Neuronal stem cell (in vitro differentiated cells): ENCODE measurements at regions not wholly inside any gene's neighbourhood (a gene's known extent, or its start where the extent isn't known, plus 50 kb on each side); places are given as distances from the start of the nearest gene placed in this dataset.

Source experiments
- DNase-seq: peaks from one replicate; pipeline ENCODE4 v3.0.0-alpha.2; 2013; ENCODE audit warnings: low spot score
- H2AFZ ChIP-seq: one replicate; pipeline ENCODE4 v1.6.1; 2013; ENCODE audit warnings: mild to moderate bottlenecking, low read length, inconsistent platforms
- H2AK5ac ChIP-seq: 2 replicates; pipeline ENCODE4 v1.6.1; 2013; ENCODE audit warnings: low read depth, mild to moderate bottlenecking, inconsistent platforms, low read length, moderate library complexity, mixed read lengths
- H2BK120ac ChIP-seq: 2 replicates; pipeline ENCODE4 v1.6.1; 2013; ENCODE audit warnings: low read depth, mild to moderate bottlenecking, inconsistent platforms, low read length, moderate library complexity, mixed read lengths
- H2BK12ac ChIP-seq: one replicate; pipeline ENCODE4 v1.6.1; 2013; ENCODE audit warnings: low read length, inconsistent platforms
- H2BK15ac ChIP-seq: 2 replicates; pipeline ENCODE4 v1.6.1; 2013; ENCODE audit warnings: mild to moderate bottlenecking, low read length, inconsistent platforms, mixed read lengths
- H2BK5ac ChIP-seq: one replicate; pipeline ENCODE4 v1.6.1; 2013; ENCODE audit warnings: inconsistent platforms, mild to moderate bottlenecking, low read length, moderate library complexity
- H3K14ac ChIP-seq: one replicate; pipeline ENCODE4 v1.6.1; 2013; ENCODE audit warnings: low read length, inconsistent platforms
- H3K18ac ChIP-seq: 2 replicates; pipeline ENCODE4 v1.6.1; 2013; ENCODE audit warnings: low read length, inconsistent platforms
- H3K23ac ChIP-seq: 2 replicates; pipeline ENCODE4 v1.6.1; 2013; ENCODE audit warnings: low read depth, mild to moderate bottlenecking, mixed read lengths, low read length, inconsistent platforms; ENCODE audit not compliant: poor library complexity
- H3K27ac ChIP-seq: replicated peaks from 3 replicates; pipeline ENCODE4 v1.5.1; 2013; ENCODE audit warnings: low read length, inconsistent platforms
- H3K27me3 ChIP-seq, 3 experiments: 2 replicates each; pipeline ENCODE4 v1.6.1; 2013; ENCODE audit warnings: low read length in 3 of 3, mild to moderate bottlenecking in 2 of 3, inconsistent platforms in 1 of 3, low read depth in 1 of 3, mixed read lengths in 1 of 3, moderate library complexity in 1 of 3; ENCODE audit not compliant: control insufficient read depth in 3 of 3, insufficient read depth in 3 of 3
- H3K36me3 ChIP-seq, 2 donors: replicated peaks in 1 of 2; 2 replicates each; pipeline ENCODE4 v1.6.1; 2013; ENCODE audit warnings: low read length in 2 of 2; ENCODE audit not compliant: control insufficient read depth in 2 of 2, insufficient read depth in 2 of 2
- H3K4ac ChIP-seq: 2 replicates; pipeline ENCODE4 v1.6.1; 2013; ENCODE audit warnings: inconsistent platforms, mild to moderate bottlenecking, low read length, moderate library complexity
- H3K4me1 ChIP-seq, 2 donors: 1 replicate in 1 of 2; 2 replicates in 1 of 2; pipeline ENCODE4 v1.6.1; 2013; ENCODE audit warnings: low read length in 2 of 2, low read depth in 1 of 2; ENCODE audit not compliant: control insufficient read depth in 2 of 2, insufficient read depth in 1 of 2
- H3K4me2 ChIP-seq: one replicate; pipeline ENCODE4 v1.6.1; 2013; ENCODE audit warnings: mild to moderate bottlenecking, low read length, inconsistent platforms; ENCODE audit not compliant: insufficient read depth, poor library complexity, severe bottlenecking
- H3K4me3 ChIP-seq, 2 donors: 2 replicates each; pipeline ENCODE4 v1.5.1; 2013; ENCODE audit warnings: low read length in 2 of 2, mild to moderate bottlenecking in 2 of 2, inconsistent platforms in 1 of 2, moderate library complexity in 1 of 2
- H3K79me1 ChIP-seq: one replicate; pipeline ENCODE4 v1.6.1; 2013; ENCODE audit warnings: low read depth, mild to moderate bottlenecking, inconsistent platforms, low read length, moderate library complexity
- H3K9ac ChIP-seq: one replicate; pipeline ENCODE4 v1.6.1; 2013; ENCODE audit warnings: mild to moderate bottlenecking, low read depth, low read length, inconsistent platforms; ENCODE audit not compliant: poor library complexity
- H3K9me3 ChIP-seq, 2 donors: replicated peaks in 1 of 2; 2 replicates each; pipeline versions ENCODE3 to v1.6.1; 2013; ENCODE audit warnings: low read length in 2 of 2, mild to moderate bottlenecking in 2 of 2, inconsistent platforms in 1 of 2, low read depth in 1 of 2, mixed read lengths in 1 of 2, moderate library complexity in 1 of 2; ENCODE audit not compliant: control insufficient read depth in 2 of 2, insufficient read depth in 1 of 2
- H4K8ac ChIP-seq: one replicate; pipeline ENCODE4 v1.6.1; 2013; ENCODE audit warnings: low read depth, mild to moderate bottlenecking, inconsistent platforms, low read length, moderate library complexity
- H4K91ac ChIP-seq: one replicate; pipeline ENCODE4 v1.6.1; 2013; ENCODE audit warnings: low read length, low read depth, mild to moderate bottlenecking, inconsistent platforms; ENCODE audit not compliant: poor library complexity
- WGBS, 2 donors: extraction: QIAGEN DNeasy Blood & Tissue Kit; methylation state at CpG; one replicate each; pipeline ENCODE4 v1.1.7; 2013; ENCODE audit warnings: missing lambda C conversion rate in 2 of 2, mixed read lengths in 1 of 2; ENCODE audit not compliant: insufficient read length in 2 of 2, insufficient replicate concordance in 1 of 2; ENCODE audit errors: extremely low coverage in 2 of 2; 5-methylcytosine and 5-hydroxymethylcytosine counted together

DNA sequence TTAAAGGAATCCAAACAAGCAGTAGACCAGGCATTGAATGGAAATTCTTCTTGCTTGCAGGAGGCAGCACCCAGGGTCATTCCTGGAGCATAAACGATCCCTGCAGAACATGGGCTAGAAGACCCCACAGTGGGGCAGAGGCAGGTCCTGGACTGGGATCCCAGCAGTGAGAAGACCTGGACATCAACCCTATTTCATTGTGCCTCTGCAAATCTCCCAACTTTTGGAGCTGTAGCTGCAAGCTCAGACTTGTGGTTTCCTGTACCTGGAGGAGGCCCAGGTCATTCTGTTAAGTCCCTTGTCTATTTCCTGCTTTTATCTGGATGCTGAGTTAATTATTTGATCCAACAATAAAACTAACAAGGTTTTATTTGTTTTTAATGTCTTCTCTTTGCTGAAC lies 61.7 kb downstream of the CALM1 start:
- no peaks in the 10 kb centered on the region for H3K36me3 ChIP-seq
- H3K4me1 ChIP-seq = peaks cover 14 to 17% of the 10 kb centered on the region in 2 donors
- no CpG with 5 or more reads among the region's 1 CpG for WGBS, 2 donors
- H3K9ac ChIP-seq = no peak overlapping the region
- no peak overlapping the region for H4K8ac ChIP-seq
- H3K27me3 ChIP-seq = no peaks in the 10 kb centered on the region
- H2BK5ac ChIP-seq = no peak overlapping the region
- no peak overlapping the region for H3K27ac ChIP-seq
- H2BK15ac ChIP-seq = no peak overlapping the region
- H3K9me3 ChIP-seq = no peaks in the 10 kb centered on the region
- DNase-seq = no peak
- no peak overlapping the region for H3K18ac ChIP-seq
- no peak overlapping the region for H4K91ac ChIP-seq
- H3K23ac ChIP-seq = no peak overlapping the region
- no peak overlapping the region for H3K4me2 ChIP-seq
- H2BK12ac ChIP-seq = no peak overlapping the region
- H3K79me1 ChIP-seq = no peaks in the 10 kb centered on the region
- no peak overlapping the region for H2AK5ac ChIP-seq
- no peak overlapping the region for H2BK120ac ChIP-seq
- no peak overlapping the region for H2AFZ ChIP-seq
- H3K4ac ChIP-seq = no peak overlapping the region
- H3K4me3 ChIP-seq = no peak overlapping the region
- H3K14ac ChIP-seq = no peak overlapping the region

DNA sequence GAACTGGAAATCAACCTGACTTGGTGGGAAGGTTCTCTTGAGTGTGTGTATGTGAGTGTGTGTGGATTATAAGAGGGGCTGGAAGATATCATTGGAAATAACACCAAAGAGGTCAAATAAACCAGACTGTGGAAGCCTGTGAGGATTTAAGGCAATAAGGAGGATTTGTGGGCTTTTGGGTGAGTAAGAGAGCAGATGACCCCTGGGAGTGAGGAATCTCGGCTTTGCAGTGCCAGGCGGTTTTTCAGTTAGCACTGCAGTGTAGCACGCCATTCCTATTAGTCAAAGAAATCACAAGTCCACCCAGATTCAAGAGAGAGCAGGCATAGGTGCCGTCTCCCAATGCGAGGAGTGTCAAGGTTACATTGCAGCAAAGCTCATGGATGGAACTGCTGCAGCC lies 63.3 kb downstream of the CALM1 start:
- Histone ChIP-seq H3K4me3 (no peak overlapping the region), H3K18ac (no peak overlapping the region), H3K4ac (no peak overlapping the region), H3K14ac (no peak overlapping the region), H2AK5ac (no peak overlapping the region), H4K8ac (no peak overlapping the region), H3K27me3 (peaks cover 0 to 11% (median 0%) of the 10 kb centered on the region in 3 experiments), H3K9ac (no peak overlapping the region), H3K4me2 (no peak overlapping the region), H3K36me3 (no peaks in the 10 kb centered on the region), H3K27ac (no peak overlapping the region), H2AFZ (no peak overlapping the region), H2BK15ac (no peak overlapping the region), H3K4me1 (peaks cover 5 to 12% of the 10 kb centered on the region in 2 donors), H2BK12ac (no peak overlapping the region), H2BK120ac (no peak overlapping the region), H3K79me1 (no peaks in the 10 kb centered on the region), H3K9me3 (no peaks in the 10 kb centered on the region), H2BK5ac (no peak overlapping the region), H3K23ac (no peak overlapping the region), H4K91ac (no peak overlapping the region)
- no CpG with 5 or more reads among the region's 5 CpGs for WGBS, 2 donors
- DNase-seq = no peak

GRCh38 chr14:90461425-90461824 lies 64.6 kb downstream of the CALM1 start:
- peaks cover 0 to 16% (median 0%) of the 10 kb centered on the region in 3 experiments for H3K27me3 ChIP-seq
- H2BK15ac ChIP-seq = no peak overlapping the region
- H2BK12ac ChIP-seq = no peak overlapping the region
- no peak overlapping the region for H4K91ac ChIP-seq
- H3K4ac ChIP-seq = no peak overlapping the region
- H3K4me3 ChIP-seq = no peak overlapping the region
- no peak overlapping the region for H4K8ac ChIP-seq
- WGBS, 2 donors = no CpG with 5 or more reads among the region's 6 CpGs
- H3K79me1 ChIP-seq = no peaks in the 10 kb centered on the region
- no peak overlapping the region for H3K4me2 ChIP-seq
- H2AFZ ChIP-seq = no peak overlapping the region
- no peak for DNase-seq
- no peaks in the 10 kb centered on the region for H3K9me3 ChIP-seq
- H3K27ac ChIP-seq = no peak overlapping the region
- peaks cover 0 to 6% of the 10 kb centered on the region in 2 donors for H3K4me1 ChIP-seq
- H2AK5ac ChIP-seq = no peak overlapping the region
- H3K36me3 ChIP-seq = no peaks in the 10 kb centered on the region
- no peak overlapping the region for H3K14ac ChIP-seq
- H2BK5ac ChIP-seq = no peak overlapping the region
- H3K23ac ChIP-seq = no peak overlapping the region
- H3K18ac ChIP-seq = no peak overlapping the region
- H2BK120ac ChIP-seq = no peak overlapping the region
- no peak overlapping the region for H3K9ac ChIP-seq

GRCh38 chr14:90464481-90464880 lies 67.7 kb downstream of the CALM1 start:
- Histone ChIP-seq H3K9me3 (peaks cover 0 to 3% of the 10 kb centered on the region in 2 donors), H3K79me1 (no peaks in the 10 kb centered on the region), H4K91ac (no peak overlapping the region), H2BK5ac (peak overlapping the region; percentile 72), H3K4me2 (no peak overlapping the region), H2BK12ac (no peak overlapping the region), H3K4me3 (no peak overlapping the region), H3K4me1 (no peaks in the 10 kb centered on the region), H2AK5ac (no peak overlapping the region), H3K27me3 (peaks cover 0 to 22% (median 0%) of the 10 kb centered on the region in 3 experiments), H2AFZ (no peak overlapping the region), H3K4ac (no peak overlapping the region), H3K14ac (no peak overlapping the region), H4K8ac (no peak overlapping the region), H3K23ac (no peak overlapping the region), H3K36me3 (no peaks in the 10 kb centered on the region), H3K9ac (no peak overlapping the region), H3K18ac (no peak overlapping the region), H3K27ac (no peak overlapping the region), H2BK15ac (no peak overlapping the region), H2BK120ac (no peak overlapping the region)
- no CpG with 5 or more reads among the region's 4 CpGs for WGBS, 2 donors
- no peak for DNase-seq
